ENCODE measurements at regions not wholly inside any gene's neighbourhood (a gene's known extent, or its start where the extent isn't known, plus 50 kb on each side); places are given as distances from the start of the nearest gene placed in this dataset.

- TF ChIP-seq POLR2A (IDR thresholded peaks at IDR 0.05), result no peak
- TF ChIP-seq, protein P1, sequence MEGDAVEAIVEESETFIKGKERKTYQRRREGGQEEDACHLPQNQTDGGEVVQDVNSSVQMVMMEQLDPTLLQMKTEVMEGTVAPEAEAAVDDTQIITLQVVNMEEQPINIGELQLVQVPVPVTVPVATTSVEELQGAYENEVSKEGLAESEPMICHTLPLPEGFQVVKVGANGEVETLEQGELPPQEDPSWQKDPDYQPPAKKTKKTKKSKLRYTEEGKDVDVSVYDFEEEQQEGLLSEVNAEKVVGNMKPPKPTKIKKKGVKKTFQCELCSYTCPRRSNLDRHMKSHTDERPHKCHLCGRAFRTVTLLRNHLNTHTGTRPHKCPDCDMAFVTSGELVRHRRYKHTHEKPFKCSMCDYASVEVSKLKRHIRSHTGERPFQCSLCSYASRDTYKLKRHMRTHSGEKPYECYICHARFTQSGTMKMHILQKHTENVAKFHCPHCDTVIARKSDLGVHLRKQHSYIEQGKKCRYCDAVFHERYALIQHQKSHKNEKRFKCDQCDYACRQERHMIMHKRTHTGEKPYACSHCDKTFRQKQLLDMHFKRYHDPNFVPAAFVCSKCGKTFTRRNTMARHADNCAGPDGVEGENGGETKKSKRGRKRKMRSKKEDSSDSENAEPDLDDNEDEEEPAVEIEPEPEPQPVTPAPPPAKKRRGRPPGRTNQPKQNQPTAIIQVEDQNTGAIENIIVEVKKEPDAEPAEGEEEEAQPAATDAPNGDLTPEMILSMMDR (IDR thresholded peaks at IDR 0.05), result no peak
Observed at GRCh38 chr2:16075045-16076012, 135.0 kb downstream of the MYCN start.
